Transverse colon (tissue), 4 donors: ENCODE measurements at regions not wholly inside any gene's neighbourhood (a gene's known extent, or its start where the extent isn't known, plus 50 kb on each side); places are given as distances from the start of the nearest gene placed in this dataset.

Experiments
- CTCF ChIP-seq, 5 experiments: fragments of 200-600 bp in 3 of 5; fragments of 450-650 bp in 2 of 5; sonication (generic) in 3 of 5; IDR thresholded peaks; 1 replicate in 2 of 5; 2 replicates in 3 of 5; pipeline ENCODE4 v1.5.1; 2016 to 2017; ENCODE audit warnings: antibody characterized with exemption in 5 of 5, inconsistent platforms in 3 of 5, mild to moderate bottlenecking in 2 of 5, moderate library complexity in 1 of 5
- EP300 ChIP-seq: sonication (generic); formaldehyde crosslinking; IDR thresholded peaks from one replicate; pipeline ENCODE4 v1.6.1; 2017; ENCODE audit warnings: antibody characterized with exemption, low read depth
- POLR2A ChIP-seq: fragments of 450-650 bp; IDR thresholded peaks from one replicate; pipeline ENCODE4 v1.6.1; 2016; ENCODE audit warnings: antibody characterized with exemption, mild to moderate bottlenecking, moderate library complexity
- POLR2AphosphoS5 ChIP-seq, 3 donors: sonication (generic); formaldehyde crosslinking; IDR thresholded peaks; one replicate each; pipeline ENCODE4 v1.6.1; 2016; ENCODE audit warnings: antibody characterized with exemption in 3 of 3

DNA sequence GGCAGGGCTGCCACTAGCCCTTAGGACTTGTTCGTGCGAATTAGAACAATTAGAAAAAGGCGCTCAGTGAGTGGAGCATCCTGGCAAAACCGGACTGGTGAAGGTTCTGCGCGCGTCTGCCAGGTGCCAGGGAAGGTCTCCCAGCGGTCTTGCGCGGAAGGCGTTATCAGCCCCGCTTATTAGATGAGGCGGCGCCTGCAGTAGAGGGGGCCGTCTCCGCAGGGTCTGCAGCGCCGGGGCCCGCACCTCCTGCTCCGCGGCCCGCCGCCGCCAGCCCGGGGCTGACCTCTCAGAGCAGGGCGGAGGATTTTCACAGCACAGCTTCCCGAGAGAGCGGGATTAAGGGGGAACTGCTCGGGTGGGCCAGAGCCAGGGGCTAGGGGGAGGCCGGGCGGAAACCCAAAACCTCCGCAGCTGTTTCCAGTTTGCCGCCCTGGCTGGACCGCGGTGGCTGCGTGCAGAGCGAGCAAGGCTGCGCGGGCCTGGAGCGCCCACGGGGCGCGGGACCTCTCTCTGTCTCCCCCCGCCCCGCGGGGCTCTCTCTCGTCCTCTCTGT lies 155.2 kb downstream of the FOXD2 start:
- TF ChIP-seq POLR2A (no peak), CTCF (IDR thresholded peaks at IDR 0.05) (no peak), EP300 (no peak), POLR2AphosphoS5 (IDR thresholded peaks at IDR 0.05) (no peak)
